ENCODE measurements at regions not wholly inside any gene's neighbourhood (a gene's known extent, or its start where the extent isn't known, plus 50 kb on each side); places are given as distances from the start of the nearest gene placed in this dataset.
A peak's percentile ranks its signal among the peaks of the same experiment; 100 is the strongest.

GRCh38 chr6:11437824-11438459 is 99.6 kb upstream of the TMEM170B start:
- Histone ChIP-seq H3K9me3 (ENCODE audit: control insufficient read depth, low read length) (no peaks in the 10 kb centered on the region), H3K9ac (ENCODE audit: low read length) (no peak overlapping the region), H2BK5ac (ENCODE audit: low read depth, low read length, poor library complexity, severe bottlenecking) (no peak overlapping the region), H2AK5ac (ENCODE audit: low read length, severe bottlenecking) (no peak overlapping the region), H2BK15ac (ENCODE audit: low read depth, poor library complexity, severe bottlenecking) (no peak overlapping the region), H2BK12ac (ENCODE audit: low read length in 2 of 2) (peak overlapping the region; percentile 51 to 71), H3K36me3 (ENCODE audit: control insufficient read depth in 1 of 2, insufficient read depth in 2 of 2, low read depth in 1 of 2, low read length in 2 of 2) (no peaks in the 10 kb centered on the region), H4K8ac (ENCODE audit: low read length) (no peak overlapping the region), H4K91ac (ENCODE audit: low read length) (no peak overlapping the region), H3K14ac (ENCODE audit: low read length in 2 of 2) (peak overlapping the region in 1 of 2 experiments; percentile 46), H3K4me3 (ENCODE audit: insufficient read depth in 1 of 2, low read depth in 1 of 2, low read length in 2 of 2) (no peak overlapping the region), H3K79me1 (replicated peaks; ENCODE audit: low read length, poor library complexity, severe bottlenecking) (no peaks in the 10 kb centered on the region), H3K4ac (ENCODE audit: low read depth in 1 of 2, low read length in 2 of 2) (no peak overlapping the region), H3K23ac (ENCODE audit: low read length in 2 of 2) (no peak overlapping the region), H2AFZ (ENCODE audit: low read depth, low read length) (no peak overlapping the region), H3K27me3 (ENCODE audit: control insufficient read depth in 1 of 2, insufficient read depth in 1 of 2, low read length in 2 of 2) (no peaks in the 10 kb centered on the region), H3K18ac (ENCODE audit: low read depth in 1 of 2, low read length in 2 of 2) (no peak overlapping the region), H2BK120ac (ENCODE audit: low read depth, low read length) (no peak overlapping the region), H3K4me1 (ENCODE audit: control insufficient read depth, insufficient read depth, low read depth, low read length) (peaks cover 3% of the 10 kb centered on the region), H3K4me2 (ENCODE audit: low read length, poor library complexity, severe bottlenecking) (no peak overlapping the region), H3K27ac (ENCODE audit: low read length, poor library complexity, severe bottlenecking) (no peak overlapping the region)
- 67% methylated on average over 6 of the region's 6 CpGs for WGBS
- no peak for DNase-seq

GRCh38 chr6:11436508-11437096 is 100.9 kb upstream of the TMEM170B start:
- H3K4ac ChIP-seq (ENCODE audit: low read depth in 1 of 2, low read length in 2 of 2) = peak overlapping the region in 1 of 2 experiments; percentile 47
- H3K9ac ChIP-seq (ENCODE audit: low read length) = no peak overlapping the region
- 90% methylated on average over 6 of the region's 6 CpGs for WGBS
- DNase-seq = no peak
- H2BK120ac ChIP-seq (ENCODE audit: low read depth, low read length) = no peak overlapping the region
- H3K27ac ChIP-seq (ENCODE audit: low read length, poor library complexity, severe bottlenecking) = no peak overlapping the region
- H3K14ac ChIP-seq (ENCODE audit: low read length in 2 of 2) = no peak overlapping the region
- H3K79me1 ChIP-seq (replicated peaks; ENCODE audit: low read length, poor library complexity, severe bottlenecking) = no peaks in the 10 kb centered on the region
- no peaks in the 10 kb centered on the region for H3K9me3 ChIP-seq (ENCODE audit: control insufficient read depth, low read length)
- H2AFZ ChIP-seq (ENCODE audit: low read depth, low read length) = no peak overlapping the region
- H3K18ac ChIP-seq (ENCODE audit: low read depth in 1 of 2, low read length in 2 of 2) = no peak overlapping the region
- no peak overlapping the region for H3K4me3 ChIP-seq (ENCODE audit: insufficient read depth in 1 of 2, low read depth in 1 of 2, low read length in 2 of 2)
- H3K36me3 ChIP-seq (ENCODE audit: control insufficient read depth in 1 of 2, insufficient read depth in 2 of 2, low read depth in 1 of 2, low read length in 2 of 2) = no peaks in the 10 kb centered on the region
- no peaks in the 10 kb centered on the region for H3K27me3 ChIP-seq (ENCODE audit: control insufficient read depth in 1 of 2, insufficient read depth in 1 of 2, low read length in 2 of 2)
- no peak overlapping the region for H4K91ac ChIP-seq (ENCODE audit: low read length)
- no peak overlapping the region for H2BK5ac ChIP-seq (ENCODE audit: low read depth, low read length, poor library complexity, severe bottlenecking)
- H2AK5ac ChIP-seq (ENCODE audit: low read length, severe bottlenecking) = no peak overlapping the region
- H2BK12ac ChIP-seq (ENCODE audit: low read length in 2 of 2) = no peak overlapping the region
- H2BK15ac ChIP-seq (ENCODE audit: low read depth, poor library complexity, severe bottlenecking) = no peak overlapping the region
- no peak overlapping the region for H3K4me2 ChIP-seq (ENCODE audit: low read length, poor library complexity, severe bottlenecking)
- H3K4me1 ChIP-seq (ENCODE audit: control insufficient read depth, insufficient read depth, low read depth, low read length) = peaks cover 3% of the 10 kb centered on the region
- no peak overlapping the region for H3K23ac ChIP-seq (ENCODE audit: low read length in 2 of 2)
- no peak overlapping the region for H4K8ac ChIP-seq (ENCODE audit: low read length)

GRCh38 chr6:11434565-11435326 is 102.8 kb upstream of the TMEM170B start:
- H3K36me3 ChIP-seq (ENCODE audit: control insufficient read depth in 1 of 2, insufficient read depth in 2 of 2, low read depth in 1 of 2, low read length in 2 of 2) = no peaks in the 10 kb centered on the region
- H2AFZ ChIP-seq (ENCODE audit: low read depth, low read length) = no peak overlapping the region
- H3K4me3 ChIP-seq (ENCODE audit: insufficient read depth in 1 of 2, low read depth in 1 of 2, low read length in 2 of 2) = peak overlapping the region in 1 of 2 experiments; percentile 16
- peak overlapping the region in 1 of 2 experiments; percentile 38 for H2BK12ac ChIP-seq (ENCODE audit: low read length in 2 of 2)
- peak overlapping the region in 1 of 2 experiments; percentile 4 for H3K4ac ChIP-seq (ENCODE audit: low read depth in 1 of 2, low read length in 2 of 2)
- peak overlapping the region in 1 of 2 experiments; percentile 69 for H3K18ac ChIP-seq (ENCODE audit: low read depth in 1 of 2, low read length in 2 of 2)
- H2AK5ac ChIP-seq (ENCODE audit: low read length, severe bottlenecking) = no peak overlapping the region
- H4K8ac ChIP-seq (ENCODE audit: low read length) = no peak overlapping the region
- H3K9ac ChIP-seq (ENCODE audit: low read length) = no peak overlapping the region
- no peaks in the 10 kb centered on the region for H3K79me1 ChIP-seq (replicated peaks; ENCODE audit: low read length, poor library complexity, severe bottlenecking)
- H3K4me1 ChIP-seq (ENCODE audit: control insufficient read depth, insufficient read depth, low read depth, low read length) = peaks cover 7% of the 10 kb centered on the region
- H2BK120ac ChIP-seq (ENCODE audit: low read depth, low read length) = no peak overlapping the region
- H3K4me2 ChIP-seq (ENCODE audit: low read length, poor library complexity, severe bottlenecking) = no peak overlapping the region
- no peak overlapping the region for H3K23ac ChIP-seq (ENCODE audit: low read length in 2 of 2)
- 70% methylated on average over 10 of the region's 10 CpGs for WGBS
- no peak overlapping the region for H2BK15ac ChIP-seq (ENCODE audit: low read depth, poor library complexity, severe bottlenecking)
- no peak overlapping the region for H3K14ac ChIP-seq (ENCODE audit: low read length in 2 of 2)
- peak; percentile 93 for DNase-seq
- no peaks in the 10 kb centered on the region for H3K9me3 ChIP-seq (ENCODE audit: control insufficient read depth, low read length)
- H4K91ac ChIP-seq (ENCODE audit: low read length) = no peak overlapping the region
- H3K27me3 ChIP-seq (ENCODE audit: control insufficient read depth in 1 of 2, insufficient read depth in 1 of 2, low read length in 2 of 2) = no peaks in the 10 kb centered on the region
- peak overlapping the region; percentile 29 for H3K27ac ChIP-seq (ENCODE audit: low read length, poor library complexity, severe bottlenecking)
- no peak overlapping the region for H2BK5ac ChIP-seq (ENCODE audit: low read depth, low read length, poor library complexity, severe bottlenecking)

GRCh38 chr6:11433860-11434259 is 103.7 kb upstream of the TMEM170B start:
- H2BK120ac ChIP-seq (ENCODE audit: low read depth, low read length) = no peak overlapping the region
- H2BK5ac ChIP-seq (ENCODE audit: low read depth, low read length, poor library complexity, severe bottlenecking) = no peak overlapping the region
- H3K14ac ChIP-seq (ENCODE audit: low read length in 2 of 2) = no peak overlapping the region
- H3K27ac ChIP-seq (ENCODE audit: low read length, poor library complexity, severe bottlenecking) = peak overlapping the region; percentile 55
- DNase-seq = no peak
- no peak overlapping the region for H2BK12ac ChIP-seq (ENCODE audit: low read length in 2 of 2)
- 0% methylated on average over 1 of the region's 1 CpG for WGBS
- no peak overlapping the region for H2AFZ ChIP-seq (ENCODE audit: low read depth, low read length)
- no peaks in the 10 kb centered on the region for H3K36me3 ChIP-seq (ENCODE audit: control insufficient read depth in 1 of 2, insufficient read depth in 2 of 2, low read depth in 1 of 2, low read length in 2 of 2)
- H3K9ac ChIP-seq (ENCODE audit: low read length) = peak overlapping the region; percentile 82
- H3K4ac ChIP-seq (ENCODE audit: low read depth in 1 of 2, low read length in 2 of 2) = no peak overlapping the region
- H3K23ac ChIP-seq (ENCODE audit: low read length in 2 of 2) = no peak overlapping the region
- no peaks in the 10 kb centered on the region for H3K79me1 ChIP-seq (replicated peaks; ENCODE audit: low read length, poor library complexity, severe bottlenecking)
- H3K27me3 ChIP-seq (ENCODE audit: control insufficient read depth in 1 of 2, insufficient read depth in 1 of 2, low read length in 2 of 2) = no peaks in the 10 kb centered on the region
- no peak overlapping the region for H3K18ac ChIP-seq (ENCODE audit: low read depth in 1 of 2, low read length in 2 of 2)
- H4K8ac ChIP-seq (ENCODE audit: low read length) = no peak overlapping the region
- no peaks in the 10 kb centered on the region for H3K9me3 ChIP-seq (ENCODE audit: control insufficient read depth, low read length)
- peak overlapping the region in 1 of 2 experiments; percentile 27 for H3K4me3 ChIP-seq (ENCODE audit: insufficient read depth in 1 of 2, low read depth in 1 of 2, low read length in 2 of 2)
- no peak overlapping the region for H3K4me2 ChIP-seq (ENCODE audit: low read length, poor library complexity, severe bottlenecking)
- no peak overlapping the region for H2BK15ac ChIP-seq (ENCODE audit: low read depth, poor library complexity, severe bottlenecking)
- no peak overlapping the region for H4K91ac ChIP-seq (ENCODE audit: low read length)
- no peak overlapping the region for H2AK5ac ChIP-seq (ENCODE audit: low read length, severe bottlenecking)
- peaks cover 7% of the 10 kb centered on the region for H3K4me1 ChIP-seq (ENCODE audit: control insufficient read depth, insufficient read depth, low read depth, low read length)
